HG03025 (cell line): ENCODE measurements at regions not wholly inside any gene's neighbourhood (a gene's known extent, or its start where the extent isn't known, plus 50 kb on each side); places are given as distances from the start of the nearest gene placed in this dataset.

Experiments
- ATAC-seq: cut with Tn5 transposase; IDR thresholded peaks from one replicate; pipeline ENCODE4 v1.9.1; 2021; ENCODE audit warnings: mild to moderate bottlenecking, moderate library complexity; ENCODE audit not compliant: unreplicated experiment, low FRiP score

- no peak for ATAC-seq
These were observed 123.6 kb upstream of the PTPN1 start for GRCh38 chr20:50386641-50386960.

GRCh38 chr20:50387218-50387995 is 122.8 kb upstream of the PTPN1 start:
- no peak for ATAC-seq

DNA sequence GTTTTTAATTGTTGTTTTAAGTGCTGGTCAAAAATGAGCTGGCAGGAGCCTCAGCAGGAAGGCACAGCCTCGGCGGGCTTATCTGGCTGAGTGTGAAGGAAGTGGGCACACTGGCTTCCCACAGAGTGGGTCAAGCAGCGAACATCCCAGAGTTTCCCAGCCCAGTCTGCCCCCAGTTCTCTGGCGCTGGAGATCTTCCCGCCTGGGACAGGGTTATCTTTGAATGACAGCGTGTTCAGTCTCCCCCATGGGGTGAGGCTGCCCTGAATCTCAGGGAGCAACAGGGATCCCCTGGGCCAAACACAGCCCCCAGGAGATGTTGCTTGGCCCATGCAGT is 122.2 kb upstream of the PTPN1 start:
- no peak for ATAC-seq

- no peak for ATAC-seq
These were observed 121.3 kb upstream of the PTPN1 start for GRCh38 chr20:50388733-50389437.

DNA sequence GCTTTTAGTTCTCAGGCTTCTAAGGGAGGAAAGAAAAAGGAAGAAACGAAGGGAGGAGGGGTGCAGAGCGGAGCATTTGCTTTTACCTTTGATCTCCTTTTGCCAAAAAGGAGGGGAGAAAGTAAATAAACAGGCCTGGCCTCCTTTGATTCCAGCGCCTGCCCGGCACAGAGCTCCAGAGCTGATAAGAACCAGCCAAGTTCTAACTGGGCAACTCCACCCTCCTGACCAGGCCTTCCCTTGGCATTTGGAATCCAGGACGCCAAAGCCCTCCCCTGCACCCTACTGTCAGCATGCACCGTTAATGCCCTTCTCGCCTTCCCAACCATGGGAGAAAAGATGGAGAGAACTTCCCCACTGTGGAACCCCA is 120.8 kb upstream of the PTPN1 start:
- ATAC-seq, result no peak

- no peak for ATAC-seq
These were observed 120.1 kb upstream of the PTPN1 start for GRCh38 chr20:50389808-50390684.

- no peak for ATAC-seq
These were observed 119.3 kb upstream of the PTPN1 start for GRCh38 chr20:50390685-50391443.

- ATAC-seq, result no peak
These were observed 118.6 kb upstream of the PTPN1 start for GRCh38 chr20:50391444-50392137.

DNA sequence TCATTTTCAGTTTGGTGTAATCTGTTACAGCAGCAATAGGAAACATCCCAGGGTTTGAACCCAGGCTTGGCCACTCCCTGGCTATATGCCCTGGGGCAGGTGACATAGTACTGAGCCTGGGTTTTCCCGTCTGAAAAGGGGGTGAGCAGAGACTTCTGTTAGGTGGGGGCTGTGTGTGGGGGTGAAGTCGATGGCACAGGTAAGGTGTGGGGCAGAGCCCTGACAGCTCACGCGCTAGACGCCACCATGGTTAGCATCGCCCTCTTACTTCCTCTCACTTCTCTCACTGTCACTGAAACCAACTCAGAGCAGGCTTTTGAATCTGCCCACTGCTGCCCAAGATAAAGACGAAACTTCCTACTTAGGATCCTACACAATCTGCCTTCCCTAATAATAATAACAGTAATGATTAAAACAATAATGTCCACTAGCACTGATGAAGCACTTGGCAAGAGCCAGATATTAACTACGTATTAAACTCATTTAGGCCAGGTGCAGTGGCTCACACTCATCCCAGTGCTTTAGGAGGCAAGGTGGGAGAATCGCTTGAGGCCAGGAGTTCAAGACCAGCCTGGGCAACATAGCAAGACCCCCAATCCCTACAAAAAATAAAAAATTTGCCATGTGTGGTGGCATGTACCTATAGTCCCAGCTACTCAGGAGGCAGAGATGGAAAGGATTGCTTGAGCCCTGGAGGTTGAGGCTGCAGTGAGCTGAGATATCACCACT is 117.9 kb upstream of the PTPN1 start:
- no peak for ATAC-seq

DNA sequence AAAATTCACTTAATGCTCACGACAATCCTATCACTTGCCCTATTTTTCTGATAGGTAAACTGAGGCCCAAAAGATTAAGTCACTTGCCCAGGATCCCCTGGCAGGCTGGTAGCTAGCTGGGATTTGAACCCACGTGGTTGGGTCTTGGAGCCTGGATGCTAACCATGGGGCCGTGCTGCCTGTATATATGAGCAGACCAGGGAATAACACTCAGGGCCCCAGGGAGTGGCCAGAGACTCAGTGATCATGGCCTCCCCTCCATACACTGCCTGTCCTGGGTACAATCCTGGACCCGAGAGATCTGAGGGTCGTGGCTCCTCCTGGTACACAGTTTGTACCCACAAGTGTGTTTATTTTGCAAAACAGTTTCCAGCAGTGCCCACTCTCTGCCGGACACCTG is 116.9 kb upstream of the PTPN1 start:
- ATAC-seq, result no peak

DNA sequence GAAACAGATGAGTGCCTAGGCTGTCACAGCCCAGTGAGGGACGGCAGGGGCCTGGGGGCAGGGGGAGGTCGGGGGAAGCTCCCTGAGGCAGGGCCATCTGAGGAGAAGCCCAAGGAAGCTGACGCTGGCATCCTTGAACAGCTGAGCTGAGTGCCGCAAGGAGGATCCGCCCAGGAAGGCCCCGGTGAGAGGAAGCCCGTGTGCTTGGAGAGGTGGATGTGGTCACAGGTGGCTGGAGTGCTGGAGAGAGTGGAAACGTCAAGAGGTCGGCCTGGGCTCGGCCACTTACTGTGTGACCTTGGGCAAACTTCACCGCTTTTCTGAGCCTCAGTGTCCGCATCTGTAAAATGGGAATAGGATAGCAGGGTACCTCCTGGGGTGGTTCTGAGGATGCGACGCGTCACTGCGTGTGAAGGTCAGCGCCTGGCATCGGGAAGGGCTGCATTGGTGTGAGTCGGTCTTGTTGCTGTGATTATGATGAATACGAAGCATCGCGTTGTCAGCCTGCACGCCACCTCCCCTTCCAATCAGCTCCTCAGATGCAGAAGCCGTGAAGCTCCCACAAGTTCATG is 116.1 kb upstream of the PTPN1 start:
- no peak for ATAC-seq

DNA sequence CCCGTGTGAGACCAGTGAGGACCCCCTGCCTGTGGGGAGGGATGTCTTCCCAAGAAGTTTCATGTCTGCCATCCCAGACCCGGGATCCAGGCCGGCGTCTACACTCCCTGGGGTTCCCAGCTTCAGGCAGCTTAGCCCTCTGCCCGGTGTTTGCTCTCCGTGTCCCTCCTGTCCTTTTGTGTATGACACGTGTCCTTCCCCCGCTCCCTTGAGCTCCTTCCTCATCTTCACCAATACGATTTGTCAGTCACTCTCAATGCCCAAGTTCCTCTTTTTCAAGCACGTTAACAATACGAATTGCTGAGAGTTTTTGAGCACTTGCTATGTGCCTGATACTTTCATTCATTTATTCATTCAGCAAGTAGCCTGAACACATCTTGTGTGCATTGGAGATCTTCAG is 115.6 kb upstream of the PTPN1 start:
- ATAC-seq, result no peak

- ATAC-seq, result no peak
These were observed 114.9 kb upstream of the PTPN1 start for GRCh38 chr20:50395251-50395729.

- no peak for ATAC-seq
These were observed 114.2 kb upstream of the PTPN1 start for GRCh38 chr20:50395914-50396488.

DNA sequence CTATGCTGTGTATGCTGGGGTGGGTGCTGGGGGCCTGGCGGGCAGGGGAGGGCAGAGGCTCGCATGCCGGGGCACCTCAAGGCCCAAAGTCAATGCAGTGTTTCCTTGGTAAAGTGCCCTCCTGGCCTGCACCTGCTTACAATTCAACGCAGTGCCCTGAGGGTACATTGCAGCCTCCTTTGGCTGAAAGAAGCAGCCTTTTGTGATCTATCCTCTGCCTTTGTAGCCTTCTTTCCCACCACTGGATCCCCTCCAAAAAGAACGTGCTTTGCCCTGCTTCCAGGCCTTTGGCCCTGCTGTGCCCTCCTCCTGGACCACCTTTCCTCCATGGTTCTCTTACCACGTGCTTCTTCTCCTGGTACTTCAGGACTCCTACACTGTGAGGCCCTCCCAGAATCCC is 113.6 kb upstream of the PTPN1 start:
- ATAC-seq, result no peak

GRCh38 chr20:50397058-50397457 is 113.1 kb upstream of the PTPN1 start:
- ATAC-seq, result no peak

DNA sequence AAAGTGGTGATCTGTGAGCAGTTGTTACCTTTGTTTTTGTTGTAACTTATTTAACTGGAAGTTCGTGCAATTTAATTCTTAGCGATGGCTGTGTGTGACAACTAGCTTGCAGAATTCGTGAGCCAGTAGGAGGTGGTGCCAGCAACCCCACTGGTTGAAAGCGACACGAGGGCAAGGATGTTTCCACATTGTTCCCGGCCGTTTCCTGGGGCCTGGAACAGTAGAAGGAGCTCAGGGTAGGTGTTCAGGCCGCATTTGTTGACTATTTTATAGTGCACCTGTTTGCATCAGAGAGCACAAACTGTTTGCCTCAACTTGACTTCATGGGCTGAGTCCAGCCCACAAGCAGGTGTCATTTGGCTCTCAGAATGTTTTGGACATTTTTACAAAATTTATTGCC is 112.1 kb upstream of the PTPN1 start:
- no peak for ATAC-seq

DNA sequence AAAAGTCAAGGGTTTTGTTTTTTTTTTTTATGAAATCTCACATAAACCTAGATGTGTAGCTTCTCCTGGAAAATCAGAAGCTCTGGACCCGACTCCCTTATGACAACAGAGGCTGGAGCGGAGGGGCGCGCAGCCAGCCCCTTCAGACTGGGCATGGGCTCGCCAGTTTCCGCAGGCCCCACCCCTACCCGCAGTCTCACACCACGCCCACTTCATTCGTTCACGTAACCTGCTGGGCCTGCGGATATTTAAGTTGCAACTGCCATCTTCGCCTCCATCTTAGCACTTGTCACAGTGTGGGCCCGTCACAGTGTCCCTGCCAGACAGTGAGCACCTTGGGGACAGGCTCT is 111.7 kb upstream of the PTPN1 start:
- ATAC-seq, result no peak
